SJSA1 (cell line): ENCODE measurements at regions not wholly inside any gene's neighbourhood (a gene's known extent, or its start where the extent isn't known, plus 50 kb on each side); places are given as distances from the start of the nearest gene placed in this dataset.
A peak's percentile ranks its signal among the peaks of the same experiment; 100 is the strongest.
"Not testable (repeated sequence)": the region's sequence is repeated elsewhere in the genome, so short reads cannot be mapped to it uniquely, and the experiment has no call there.

Experiments
- DNase-seq, 2 experiments: peaks; one replicate each; pipeline ENCODE4 v3.0.0-alpha.2; 2015 to 2020; ENCODE audit warnings: low spot score in 2 of 2, low read depth in 1 of 2
- H3K27ac ChIP-seq: fragments of 250-450 bp; sonication (Bioruptor Pico); 2 replicates; pipeline ENCODE4 v1.5.1; 2020; ENCODE audit warnings: mild to moderate bottlenecking, moderate library complexity
- H3K27me3 ChIP-seq: fragments of 250-450 bp; sonication (Bioruptor Pico); replicated peaks from 2 replicates; pipeline ENCODE4 v1.5.1; 2020; ENCODE audit warnings: mild to moderate bottlenecking, moderate library complexity
- H3K36me3 ChIP-seq: fragments of 250-450 bp; sonication (Bioruptor Pico); 2 replicates; pipeline ENCODE4 v1.5.1; 2020; ENCODE audit warnings: mild to moderate bottlenecking
- H3K4me1 ChIP-seq: fragments of 250-450 bp; sonication (Bioruptor Pico); replicated peaks from 2 replicates; pipeline ENCODE4 v1.6.1; 2021; ENCODE audit warnings: mild to moderate bottlenecking
- H3K4me3 ChIP-seq: fragments of 250-450 bp; sonication (Bioruptor Pico); 2 replicates; pipeline ENCODE4 v1.5.1; 2020; ENCODE audit warnings: mild to moderate bottlenecking
- H3K9me3 ChIP-seq: fragments of 250-450 bp; sonication (Bioruptor Pico); replicated peaks from 2 replicates; pipeline ENCODE4 v1.5.1; 2020; ENCODE audit warnings: mild to moderate bottlenecking

DNA sequence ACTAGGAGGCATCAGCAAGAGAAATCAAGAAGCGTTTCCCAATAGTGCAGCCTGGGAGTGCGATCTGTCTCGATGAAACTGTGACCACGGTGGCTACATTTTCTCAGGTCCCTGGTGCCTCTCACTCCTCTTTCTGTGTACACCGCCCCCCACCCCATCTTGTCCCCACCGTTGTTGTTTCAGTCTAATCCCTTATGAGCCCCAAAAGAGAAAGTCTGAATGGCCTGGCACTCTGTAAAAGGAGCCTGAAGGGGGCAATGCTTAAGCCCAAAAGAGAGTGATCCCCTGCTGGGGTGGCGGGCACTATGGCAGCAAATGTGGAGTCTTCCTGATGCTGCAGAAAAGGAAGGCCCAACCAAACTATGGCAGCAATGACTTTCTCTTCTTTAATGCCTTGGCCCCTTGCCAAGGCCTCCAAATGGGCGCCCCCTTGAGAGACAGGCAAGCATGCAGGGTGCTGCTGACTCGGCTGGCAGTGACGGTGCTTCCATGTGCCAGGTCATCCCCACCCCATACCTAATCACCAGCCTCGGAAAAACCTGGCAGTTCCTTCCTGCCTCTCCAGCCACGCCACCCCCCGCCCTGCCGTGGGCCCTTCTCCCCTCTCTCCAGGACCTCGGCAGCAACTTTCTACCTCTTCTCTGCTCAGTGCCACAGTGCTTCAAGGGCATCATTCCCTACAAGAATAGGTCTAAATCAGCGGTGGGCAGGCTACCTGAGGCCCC, 123.0 kb downstream of the CYP26B1 start:
- no peaks in the 10 kb centered on the region for H3K36me3 ChIP-seq
- no peaks in the 10 kb centered on the region for H3K9me3 ChIP-seq
- H3K27ac ChIP-seq, result no peak overlapping the region
- no peaks in the 10 kb centered on the region for H3K4me1 ChIP-seq
- no peak overlapping the region for H3K4me3 ChIP-seq
- H3K27me3 ChIP-seq, result no peaks in the 10 kb centered on the region
- peak in 1 of 2 experiments; percentile 35 for DNase-seq

DNA sequence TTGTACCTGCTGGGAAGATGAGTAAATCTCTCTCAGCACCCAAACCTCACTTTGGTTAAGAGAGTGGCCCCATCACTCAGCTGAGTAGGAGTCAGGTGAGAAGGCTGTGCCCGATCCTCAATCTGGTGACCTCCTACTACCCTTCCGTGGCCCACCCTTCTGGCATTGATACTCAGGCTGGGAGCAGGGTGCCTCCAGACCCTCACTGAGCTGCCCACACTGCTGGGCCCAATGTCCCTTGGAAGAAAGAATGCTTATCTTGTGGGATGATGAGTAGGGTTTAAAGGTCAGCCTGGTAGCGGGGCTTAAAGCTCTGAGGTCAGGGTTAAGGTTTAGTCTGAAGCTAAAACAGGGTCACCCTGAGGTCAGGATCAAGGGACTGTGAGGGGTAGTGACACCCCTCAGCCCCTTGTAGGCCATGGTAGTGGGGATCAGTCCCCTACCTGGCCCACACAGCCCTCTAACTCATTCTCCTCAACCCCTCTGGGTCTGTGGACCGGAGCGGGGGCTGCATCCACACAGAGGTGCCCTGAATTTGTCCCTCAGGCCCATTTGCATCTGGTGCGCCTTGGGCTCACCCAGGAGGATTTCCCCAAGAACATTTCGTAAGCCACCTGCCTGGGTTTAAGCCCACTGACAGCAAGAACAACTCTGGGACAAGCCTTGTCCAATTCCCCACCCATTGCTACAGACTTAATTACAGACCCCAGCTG, 123.8 kb downstream of the CYP26B1 start:
- H3K36me3 ChIP-seq, result no peaks in the 10 kb centered on the region
- H3K4me1 ChIP-seq, result no peaks in the 10 kb centered on the region
- peak in 1 of 2 experiments; percentile 27 for DNase-seq
- H3K4me3 ChIP-seq, result no peak overlapping the region
- H3K9me3 ChIP-seq, result no peaks in the 10 kb centered on the region
- H3K27me3 ChIP-seq, result no peaks in the 10 kb centered on the region
- H3K27ac ChIP-seq, result no peak overlapping the region

DNA sequence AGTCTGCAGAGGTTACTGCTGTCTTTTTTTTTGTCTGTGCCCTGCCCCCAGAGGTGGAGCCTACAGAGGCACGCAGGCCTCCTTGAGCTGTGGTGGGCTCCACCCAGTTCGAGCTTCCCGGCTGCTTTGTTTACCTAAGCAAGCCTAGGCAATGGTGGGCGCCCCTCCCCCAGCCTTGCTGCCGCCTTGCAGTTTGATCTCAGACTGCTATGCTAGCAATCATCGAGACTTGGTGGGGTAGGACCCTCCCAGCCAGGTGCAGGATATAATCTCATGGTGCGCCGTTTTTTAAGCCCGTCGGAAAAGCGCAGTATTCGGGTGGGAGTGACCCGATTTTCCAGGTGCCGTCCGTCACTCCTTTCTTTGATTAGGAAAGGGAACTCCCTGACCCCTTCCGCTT, 126.3 kb downstream of the CYP26B1 start:
- peak in 1 of 2 experiments; percentile 33 for DNase-seq
- not testable (repeated sequence) for H3K4me3 ChIP-seq, H3K36me3 ChIP-seq, H3K9me3 ChIP-seq, H3K27ac ChIP-seq, H3K27me3 ChIP-seq, H3K4me1 ChIP-seq

DNA sequence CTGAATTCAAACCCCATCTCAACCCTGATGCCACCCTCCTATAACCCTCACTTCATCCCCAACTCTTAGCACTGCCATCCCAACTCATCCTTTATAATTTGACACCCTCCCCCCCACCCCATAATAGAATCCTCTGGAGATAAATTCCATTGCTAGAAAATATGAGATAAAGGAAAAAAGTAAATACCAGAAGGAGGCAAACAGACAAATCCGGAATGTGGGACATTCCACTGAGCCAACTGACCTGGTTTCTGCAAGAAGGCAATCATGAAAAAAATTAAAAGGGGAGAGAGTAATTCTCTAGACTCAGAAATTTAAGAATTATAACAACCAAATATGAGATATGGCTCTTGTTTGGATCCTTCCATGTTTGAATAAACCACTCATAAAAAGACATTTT, 132.4 kb downstream of the CYP26B1 start:
- Histone ChIP-seq H3K27me3 (no peaks in the 10 kb centered on the region), H3K4me3 (no peak overlapping the region), H3K9me3 (no peaks in the 10 kb centered on the region), H3K36me3 (no peaks in the 10 kb centered on the region), H3K27ac (no peak overlapping the region), H3K4me1 (no peaks in the 10 kb centered on the region)
- DNase-seq, result no peak

DNA sequence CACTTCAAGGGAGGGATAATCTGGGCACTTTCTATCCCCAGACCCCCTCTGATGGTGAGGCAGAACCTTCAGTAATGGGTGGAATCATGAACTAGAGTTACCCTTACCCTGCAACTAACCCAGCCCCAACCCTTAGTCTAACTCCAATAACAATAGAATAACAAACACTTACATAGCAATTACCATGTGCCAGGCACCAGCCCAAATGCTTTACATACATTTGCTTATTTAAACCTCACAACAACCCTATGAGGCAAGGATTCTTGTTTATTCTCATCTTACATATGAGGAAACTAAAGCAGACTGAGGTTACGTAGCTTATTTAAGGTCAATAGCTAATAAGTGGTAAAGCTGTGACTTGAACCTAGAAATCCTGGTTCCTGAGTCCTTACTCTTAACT, 132.8 kb downstream of the CYP26B1 start:
- DNase-seq, result no peak
- Histone ChIP-seq H3K4me1 (no peaks in the 10 kb centered on the region), H3K27ac (no peak overlapping the region), H3K4me3 (no peak overlapping the region), H3K27me3 (no peaks in the 10 kb centered on the region), H3K36me3 (no peaks in the 10 kb centered on the region), H3K9me3 (no peaks in the 10 kb centered on the region)

DNA sequence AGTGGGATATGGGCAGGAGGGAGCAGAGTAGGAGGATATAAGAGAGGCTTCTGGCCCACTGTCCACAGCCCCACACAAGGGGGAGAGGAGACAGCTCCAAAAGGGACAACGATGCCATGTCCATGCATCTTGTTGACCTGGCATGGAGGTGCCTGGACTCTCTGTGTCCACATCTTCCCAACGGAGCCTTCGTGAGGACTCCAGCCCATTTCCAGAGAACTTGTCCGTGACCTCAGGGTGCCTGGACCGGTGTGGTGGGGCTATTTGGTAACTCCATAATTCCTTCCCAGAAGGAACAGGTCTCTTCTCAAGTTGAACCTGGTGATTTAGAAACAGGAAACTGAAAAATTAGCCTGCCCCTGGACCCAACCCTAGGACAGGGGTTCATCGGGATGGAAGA, 133.9 kb downstream of the CYP26B1 start:
- peak in 1 of 2 experiments; percentile 20 for DNase-seq
- Histone ChIP-seq H3K4me1 (no peaks in the 10 kb centered on the region), H3K4me3 (no peak overlapping the region), H3K27me3 (no peaks in the 10 kb centered on the region), H3K36me3 (no peaks in the 10 kb centered on the region), H3K9me3 (no peaks in the 10 kb centered on the region), H3K27ac (no peak overlapping the region)

DNA sequence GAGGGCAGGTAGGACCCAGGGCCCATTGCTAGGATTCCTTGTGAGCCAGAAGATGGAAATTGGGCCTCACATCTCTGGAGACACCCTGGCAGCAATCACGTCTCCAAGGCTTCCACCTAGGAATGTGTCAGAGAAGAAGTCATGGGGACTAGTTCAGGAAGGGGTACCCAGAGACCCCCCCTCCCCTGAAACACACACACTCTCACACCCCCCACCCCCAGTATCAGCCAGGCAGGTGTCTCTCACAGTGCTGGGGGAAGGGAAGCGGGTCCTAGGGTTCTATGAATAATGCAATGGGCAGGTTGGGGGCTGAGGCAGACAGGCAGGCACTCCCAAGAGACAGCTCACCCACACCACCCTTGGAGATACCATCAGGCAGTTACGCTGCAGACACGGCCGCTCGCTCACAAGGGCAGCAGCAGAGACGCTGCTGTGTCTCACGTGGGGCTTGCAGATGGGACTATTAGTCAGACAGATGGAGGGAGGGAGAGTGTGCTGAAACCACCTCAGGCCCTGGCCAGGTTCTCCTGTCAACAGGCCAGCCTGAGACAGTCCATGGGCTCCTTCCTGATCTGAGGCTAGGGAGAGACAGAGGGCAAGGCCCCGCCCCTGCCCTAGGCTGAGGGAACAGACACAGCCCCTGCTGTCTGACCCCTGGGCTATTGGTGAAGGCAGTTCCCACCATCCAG, 134.6 kb downstream of the CYP26B1 start:
- H3K36me3 ChIP-seq, result no peaks in the 10 kb centered on the region
- H3K27ac ChIP-seq, result no peak overlapping the region
- peak in 1 of 2 experiments; percentile 30 for DNase-seq
- H3K4me1 ChIP-seq, result no peaks in the 10 kb centered on the region
- no peaks in the 10 kb centered on the region for H3K9me3 ChIP-seq
- no peaks in the 10 kb centered on the region for H3K27me3 ChIP-seq
- no peak overlapping the region for H3K4me3 ChIP-seq

DNA sequence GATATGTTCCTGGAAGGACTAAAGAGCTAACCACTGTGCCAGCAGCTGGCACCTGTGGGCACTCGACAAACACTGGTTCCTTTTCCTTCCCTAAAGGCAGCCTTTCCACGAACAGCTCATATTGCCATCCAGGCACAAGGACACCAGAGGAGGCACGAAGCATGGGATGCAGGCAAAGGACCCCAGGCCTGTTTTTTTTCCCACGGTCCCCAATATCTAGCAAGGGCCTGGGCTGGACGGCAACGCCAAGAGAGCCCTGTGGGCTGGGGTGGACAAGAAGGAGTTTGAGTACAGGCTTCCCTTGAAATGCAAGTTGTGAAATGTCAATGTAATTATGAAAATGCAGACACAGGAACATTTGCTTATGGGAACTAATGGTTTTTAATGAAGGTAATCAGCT, 135.9 kb downstream of the CYP26B1 start:
- Histone ChIP-seq H3K36me3 (no peaks in the 10 kb centered on the region), H3K27ac (no peak overlapping the region), H3K4me1 (no peaks in the 10 kb centered on the region), H3K9me3 (no peaks in the 10 kb centered on the region), H3K27me3 (no peaks in the 10 kb centered on the region), H3K4me3 (no peak overlapping the region)
- peak in 1 of 2 experiments; percentile 26 for DNase-seq

DNA sequence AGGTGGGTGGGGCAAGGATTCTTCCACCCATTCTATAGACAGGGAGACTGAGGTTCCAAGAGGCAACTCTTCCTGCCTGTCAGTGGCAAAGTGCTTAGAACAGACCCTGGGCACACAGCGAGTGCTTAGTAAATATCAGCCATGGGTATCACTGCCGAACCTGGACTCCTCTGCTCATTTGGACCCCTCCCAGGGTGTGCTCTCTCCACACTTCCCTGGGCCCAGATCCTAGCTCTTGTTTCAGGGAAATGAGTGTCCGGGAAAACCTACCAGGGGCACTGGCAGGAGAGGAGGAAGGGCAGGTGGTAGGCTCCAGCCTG, 136.3 kb downstream of the CYP26B1 start:
- Histone ChIP-seq H3K27me3 (no peaks in the 10 kb centered on the region), H3K4me1 (no peaks in the 10 kb centered on the region), H3K36me3 (no peaks in the 10 kb centered on the region), H3K4me3 (no peak overlapping the region), H3K9me3 (no peaks in the 10 kb centered on the region), H3K27ac (no peak overlapping the region)
- DNase-seq, result no peak

DNA sequence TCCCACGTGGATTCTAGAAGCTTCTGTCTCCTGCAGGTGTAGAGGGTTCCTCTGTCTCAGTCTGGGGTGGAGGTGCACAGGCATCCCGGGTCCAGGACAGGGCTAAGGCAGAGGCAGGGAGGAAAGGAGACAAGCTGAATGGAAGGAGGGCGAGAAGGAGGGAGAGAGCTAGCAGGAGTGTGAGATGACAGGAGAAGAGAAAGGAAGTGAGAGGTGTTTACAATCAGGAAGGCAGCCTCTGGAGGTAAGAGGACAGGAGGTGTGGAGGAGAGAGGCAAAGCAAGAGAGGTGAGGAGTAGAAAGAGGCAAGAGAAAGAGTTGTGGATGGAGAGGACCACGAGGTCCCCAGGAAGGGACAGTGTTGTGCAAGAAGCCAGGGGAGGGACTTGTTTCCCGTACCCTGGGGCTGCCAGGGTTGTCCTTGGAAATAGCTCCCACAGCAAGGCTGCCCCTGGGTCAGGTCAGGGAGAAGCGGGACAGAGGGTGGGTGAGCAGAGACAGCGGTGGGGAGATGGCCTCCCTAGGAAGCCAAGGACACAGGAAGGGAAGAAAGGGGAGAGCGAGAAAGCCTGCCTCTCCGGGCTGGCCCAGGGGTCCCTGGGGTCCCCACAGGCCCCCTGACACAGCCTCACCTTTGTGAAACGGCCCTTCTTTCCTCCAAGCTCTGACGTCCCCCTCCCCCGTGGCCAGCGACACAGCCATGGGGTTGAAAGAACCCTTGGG, 136.9 kb downstream of the CYP26B1 start:
- Histone ChIP-seq H3K9me3 (no peaks in the 10 kb centered on the region), H3K27me3 (no peaks in the 10 kb centered on the region), H3K36me3 (no peaks in the 10 kb centered on the region), H3K4me3 (no peak overlapping the region), H3K4me1 (no peaks in the 10 kb centered on the region), H3K27ac (no peak overlapping the region)
- DNase-seq, result peak in 1 of 2 experiments; percentile 31

DNA sequence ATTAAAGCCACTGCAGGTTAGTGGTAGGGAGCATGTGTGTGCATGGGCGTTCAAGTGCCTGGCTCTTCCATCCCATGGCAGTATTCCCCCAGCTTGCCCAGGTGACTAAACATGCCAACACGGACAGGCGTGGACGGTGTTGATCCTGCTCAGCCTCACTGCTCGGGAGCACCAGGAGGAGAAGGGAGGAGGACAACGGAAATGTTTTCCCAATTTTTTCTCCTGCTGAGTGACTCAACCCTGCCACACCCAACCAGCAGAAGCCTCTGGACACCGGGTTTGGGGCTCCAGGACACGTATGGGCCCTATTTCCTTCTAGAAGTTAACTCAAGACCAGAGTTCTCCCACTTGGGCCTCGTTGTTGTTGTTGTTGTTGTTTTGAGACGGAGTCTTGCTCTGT, 139.1 kb downstream of the CYP26B1 start:
- peak in 1 of 2 experiments; percentile 13 for DNase-seq
- H3K4me1 ChIP-seq, result no peaks in the 10 kb centered on the region
- no peak overlapping the region for H3K4me3 ChIP-seq
- no peaks in the 10 kb centered on the region for H3K36me3 ChIP-seq
- H3K27me3 ChIP-seq, result no peaks in the 10 kb centered on the region
- H3K27ac ChIP-seq, result no peak overlapping the region
- H3K9me3 ChIP-seq, result no peaks in the 10 kb centered on the region

DNA sequence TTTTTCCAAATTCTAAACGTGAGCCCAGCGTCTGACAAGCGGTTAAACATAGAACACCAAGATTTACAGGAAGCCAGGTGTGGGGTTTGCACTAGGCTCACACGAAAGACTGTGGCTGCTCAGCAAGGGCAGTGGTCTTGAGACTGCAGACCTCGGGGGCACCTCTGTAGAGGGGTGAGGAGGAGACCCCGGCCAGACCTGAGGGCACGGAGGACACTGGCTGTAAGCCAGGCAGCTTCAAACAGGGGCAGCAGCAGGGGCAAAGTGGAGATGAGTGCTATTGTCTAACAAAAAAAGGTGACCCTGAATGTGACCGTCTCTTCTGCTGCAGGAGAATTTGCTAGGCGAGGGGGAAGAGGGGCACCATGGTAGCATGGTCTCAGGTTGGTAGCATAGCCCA, 140.3 kb downstream of the CYP26B1 start:
- Histone ChIP-seq H3K36me3 (no peaks in the 10 kb centered on the region), H3K27ac (no peak overlapping the region), H3K27me3 (no peaks in the 10 kb centered on the region), H3K9me3 (no peaks in the 10 kb centered on the region), H3K4me1 (no peaks in the 10 kb centered on the region), H3K4me3 (no peak overlapping the region)
- no peak for DNase-seq

DNA sequence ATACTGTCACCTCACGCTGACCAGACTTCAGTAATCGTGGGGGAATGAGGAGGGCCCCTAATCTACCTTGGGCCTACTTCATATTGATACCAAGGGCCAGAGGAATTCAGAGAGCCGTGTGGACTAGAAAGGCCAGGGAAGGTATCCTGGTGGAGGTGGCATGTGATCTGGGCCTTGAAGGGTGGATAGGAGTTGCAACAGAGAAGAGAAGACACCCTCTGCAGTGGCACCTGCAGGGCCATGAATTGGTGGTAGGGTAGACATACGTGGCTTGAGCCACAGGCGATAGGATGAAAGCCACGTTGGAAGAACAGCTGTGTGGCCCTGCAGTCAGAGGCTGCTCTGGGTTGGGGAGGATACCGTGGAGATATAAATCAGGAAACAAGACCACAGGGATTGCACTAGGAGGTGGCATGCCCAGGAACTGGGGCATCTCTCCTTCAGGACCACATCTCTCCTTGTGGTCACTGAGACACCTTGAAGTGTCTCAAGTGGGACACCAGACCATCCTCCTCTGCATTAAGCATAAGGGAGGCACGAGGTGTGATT, 141.4 kb downstream of the CYP26B1 start:
- Histone ChIP-seq H3K27ac (no peak overlapping the region), H3K36me3 (no peaks in the 10 kb centered on the region), H3K4me1 (no peaks in the 10 kb centered on the region), H3K9me3 (no peaks in the 10 kb centered on the region), H3K4me3 (no peak overlapping the region), H3K27me3 (no peaks in the 10 kb centered on the region)
- DNase-seq, result no peak
